GM18511 (cell line): ENCODE measurements at regions not wholly inside any gene's neighbourhood (a gene's known extent, or its start where the extent isn't known, plus 50 kb on each side); places are given as distances from the start of the nearest gene placed in this dataset.

Source experiments
- ATAC-seq: cut with Tn5 transposase; IDR thresholded peaks from one replicate; pipeline ENCODE4 v1.9.1; 2021; ENCODE audit warnings: mild to moderate bottlenecking, moderate library complexity; ENCODE audit not compliant: unreplicated experiment

- ATAC-seq, result no peak
Measured at GRCh38 chr1:4404854-4405590, 249.4 kb upstream of the AJAP1 start.

DNA sequence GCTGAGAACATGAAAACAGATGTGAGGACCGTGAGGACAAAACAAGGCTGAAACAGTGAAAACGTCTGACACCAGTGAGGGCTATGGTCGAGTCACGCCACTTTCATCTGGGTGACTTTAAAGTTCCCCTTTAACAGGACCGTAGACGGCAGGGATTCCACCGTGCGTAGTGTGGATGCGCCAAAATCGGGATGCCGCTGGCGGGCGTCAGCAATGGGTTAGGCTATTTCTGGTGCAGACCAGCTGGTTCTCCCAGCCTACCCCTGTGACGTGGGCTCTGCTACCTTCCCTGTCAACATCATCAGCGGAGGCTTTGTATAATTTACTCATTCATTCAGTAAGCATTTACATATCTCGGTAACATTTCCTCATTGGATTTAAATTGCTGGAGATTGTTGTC, 246.6 kb upstream of the AJAP1 start:
- ATAC-seq, result no peak

DNA sequence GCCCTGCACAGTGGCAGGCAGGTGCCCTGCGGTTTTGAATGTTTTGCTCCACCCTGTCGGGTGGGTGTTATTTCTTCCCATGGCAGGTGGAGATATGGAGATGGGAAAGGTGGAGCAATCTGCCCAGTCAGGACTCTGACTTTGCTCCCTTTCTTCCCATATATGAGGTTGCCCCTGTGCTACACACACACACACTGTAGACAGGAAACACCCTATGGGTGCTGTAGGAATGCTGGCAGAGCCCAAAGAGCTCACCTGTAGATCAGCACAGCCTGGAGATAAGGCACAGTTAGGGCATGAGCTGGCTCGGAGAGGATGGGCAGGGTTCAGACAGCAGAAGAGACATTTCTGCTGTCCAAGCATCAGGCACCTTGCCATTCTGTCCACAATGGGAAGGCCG, 246.0 kb upstream of the AJAP1 start:
- no peak for ATAC-seq

DNA sequence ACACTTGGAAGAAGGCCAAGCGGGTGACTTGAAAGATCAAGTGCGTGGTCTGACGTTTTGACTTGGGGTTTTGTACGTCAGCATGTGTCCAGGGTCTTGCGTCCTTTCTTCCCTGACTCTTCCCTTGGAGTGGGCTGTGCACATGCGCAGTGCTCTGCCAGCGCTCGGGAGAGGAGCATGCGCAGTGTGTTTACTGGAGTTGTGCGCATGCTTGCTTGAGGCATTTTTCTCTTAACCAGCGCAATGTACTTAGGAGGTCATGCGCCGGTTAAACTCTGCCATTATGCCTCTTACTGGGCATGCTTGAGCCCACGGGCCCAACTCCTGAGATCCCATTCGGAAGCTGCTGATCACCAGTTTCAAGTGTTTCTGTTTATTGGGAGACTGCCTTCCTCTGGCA, 242.5 kb upstream of the AJAP1 start:
- no peak for ATAC-seq

DNA sequence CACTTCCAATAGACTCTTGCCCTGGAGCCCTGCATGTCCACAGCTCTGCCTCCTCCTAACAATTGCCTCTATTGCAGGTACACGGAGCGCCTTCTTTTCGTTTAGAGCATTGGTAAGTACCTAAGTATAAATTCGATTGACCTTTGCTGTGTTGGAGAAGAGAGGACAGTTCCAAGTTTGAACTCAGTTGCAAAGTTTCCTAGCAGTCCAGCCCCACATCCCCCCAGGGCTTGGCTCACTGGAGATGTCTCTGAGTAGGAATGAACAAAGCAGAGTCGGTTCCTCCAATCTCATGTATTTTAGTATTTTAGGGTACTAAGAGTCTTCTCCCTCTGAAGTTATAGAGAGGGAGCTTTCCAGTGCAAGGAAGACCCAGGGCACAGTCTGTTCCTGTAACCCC, 238.9 kb upstream of the AJAP1 start:
- ATAC-seq, result no peak

DNA sequence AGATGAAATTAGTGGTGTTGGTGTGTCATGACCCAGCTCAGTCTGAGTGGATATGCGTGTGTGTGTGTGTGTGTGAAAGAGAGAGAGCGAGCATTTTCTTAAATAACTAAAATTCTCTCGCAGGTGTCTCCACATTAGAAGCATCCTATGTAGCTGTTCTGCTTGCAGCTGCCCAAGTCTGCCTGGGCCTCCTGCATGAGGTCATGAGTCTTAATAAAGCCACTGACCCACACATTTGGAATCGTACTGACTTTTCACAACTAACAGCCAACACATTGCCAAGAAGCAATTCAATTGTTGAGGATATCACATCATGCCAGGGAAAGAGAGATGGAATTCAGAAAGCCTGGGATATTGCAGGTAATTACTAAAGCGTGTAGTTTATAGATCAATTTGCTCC, 238.2 kb upstream of the AJAP1 start:
- ATAC-seq, result no peak

DNA sequence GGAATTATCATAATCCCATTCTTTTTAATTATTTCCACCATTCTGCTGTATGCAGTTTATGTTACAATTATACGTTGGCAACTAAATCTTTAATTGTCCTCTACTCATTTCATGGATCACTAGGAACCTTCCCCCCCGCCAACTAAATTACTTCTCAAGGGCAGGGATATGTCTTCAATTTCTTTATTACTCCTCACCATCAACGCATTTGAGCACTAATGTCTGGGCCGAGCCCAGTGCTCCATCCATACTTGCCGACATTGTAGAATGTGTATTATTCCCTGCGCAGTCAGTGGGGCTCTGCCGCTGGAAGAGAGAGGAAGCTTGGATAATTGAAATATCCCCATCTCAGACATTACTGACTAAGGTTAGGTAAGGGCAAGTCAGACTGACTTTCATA, 236.4 kb upstream of the AJAP1 start:
- ATAC-seq, result no peak

DNA sequence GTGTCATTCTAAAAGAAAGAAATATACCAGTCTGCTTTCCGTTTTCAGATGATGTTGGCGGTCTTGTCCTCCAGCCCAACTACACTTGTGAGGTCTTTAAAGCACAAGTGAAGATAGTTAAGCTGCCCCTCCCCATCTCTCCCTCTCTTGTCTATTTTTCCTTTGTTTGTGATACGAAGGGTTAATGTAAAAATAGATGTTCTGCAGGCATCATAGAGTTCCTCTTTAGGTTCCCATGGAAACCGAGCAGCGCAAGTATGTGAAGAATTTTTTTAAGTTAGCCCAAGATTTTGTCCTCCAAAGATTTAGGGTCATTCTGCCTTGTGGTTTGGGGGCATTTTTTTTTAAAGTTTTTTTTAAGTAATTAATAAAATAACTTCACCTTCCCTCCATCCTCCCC, 232.4 kb upstream of the AJAP1 start:
- no peak for ATAC-seq

GRCh38 chr1:4422504-4423289, 231.7 kb upstream of the AJAP1 start:
- no peak for ATAC-seq

DNA sequence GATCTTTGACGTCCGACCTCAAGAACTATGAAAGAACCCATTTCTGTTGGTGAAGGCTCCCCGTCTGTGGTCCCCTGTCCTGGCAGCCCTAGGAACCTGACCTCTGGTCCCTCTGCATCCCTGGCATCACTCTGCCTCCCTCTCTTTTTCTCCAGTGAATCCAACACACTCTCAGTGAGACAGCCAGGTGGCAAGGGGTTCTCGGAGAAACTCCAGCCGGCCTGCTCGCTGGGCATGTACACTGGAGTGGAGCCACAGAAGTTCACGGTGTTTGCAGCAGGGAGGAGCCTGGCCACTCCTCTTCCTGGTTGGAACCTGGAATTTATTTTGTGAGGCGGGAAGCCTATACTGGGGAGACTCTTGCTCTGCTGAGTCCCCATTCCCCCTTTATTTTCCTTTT, 230.2 kb upstream of the AJAP1 start:
- no peak for ATAC-seq

DNA sequence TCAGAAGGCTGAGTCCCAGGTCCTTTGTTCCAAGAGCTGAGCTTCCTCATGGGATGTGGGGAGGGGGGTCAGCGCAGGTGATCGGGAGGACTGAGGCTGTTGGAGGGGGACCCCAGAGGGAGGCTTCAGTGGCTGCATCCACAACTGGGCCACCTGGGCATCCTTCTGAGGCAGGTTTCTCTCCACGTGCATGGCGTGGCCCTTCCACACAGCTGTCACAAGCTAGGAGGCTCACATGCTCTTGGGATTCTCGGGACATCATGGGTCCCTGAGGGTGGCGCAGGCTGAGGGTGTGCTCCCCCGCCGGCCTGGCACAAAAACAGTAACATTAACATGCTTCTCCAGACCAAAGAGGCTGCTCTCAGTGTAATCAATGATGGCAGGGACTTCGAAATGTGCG, 229.6 kb upstream of the AJAP1 start:
- ATAC-seq, result no peak

GRCh38 chr1:4425892-4426291, 228.5 kb upstream of the AJAP1 start:
- ATAC-seq, result no peak

DNA sequence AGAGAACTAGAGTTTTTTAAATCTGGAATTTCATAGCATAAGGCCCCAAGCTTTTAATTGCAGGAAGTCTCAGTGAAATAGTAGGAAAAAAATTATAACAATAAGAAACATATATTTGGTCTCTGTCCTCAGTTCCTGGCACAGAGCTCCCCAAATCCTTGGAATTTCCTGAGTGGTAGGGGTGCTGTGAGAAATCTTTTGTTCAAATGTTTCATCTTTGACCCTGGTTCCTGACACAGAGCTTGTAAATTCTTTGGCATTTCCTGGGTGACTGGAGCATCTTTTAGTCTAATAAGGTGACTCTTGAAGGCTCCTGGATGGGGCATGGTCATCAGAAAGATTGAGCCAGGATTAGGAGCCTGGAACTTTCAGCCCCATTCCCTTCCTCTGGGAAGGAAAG, 225.7 kb upstream of the AJAP1 start:
- ATAC-seq, result no peak

DNA sequence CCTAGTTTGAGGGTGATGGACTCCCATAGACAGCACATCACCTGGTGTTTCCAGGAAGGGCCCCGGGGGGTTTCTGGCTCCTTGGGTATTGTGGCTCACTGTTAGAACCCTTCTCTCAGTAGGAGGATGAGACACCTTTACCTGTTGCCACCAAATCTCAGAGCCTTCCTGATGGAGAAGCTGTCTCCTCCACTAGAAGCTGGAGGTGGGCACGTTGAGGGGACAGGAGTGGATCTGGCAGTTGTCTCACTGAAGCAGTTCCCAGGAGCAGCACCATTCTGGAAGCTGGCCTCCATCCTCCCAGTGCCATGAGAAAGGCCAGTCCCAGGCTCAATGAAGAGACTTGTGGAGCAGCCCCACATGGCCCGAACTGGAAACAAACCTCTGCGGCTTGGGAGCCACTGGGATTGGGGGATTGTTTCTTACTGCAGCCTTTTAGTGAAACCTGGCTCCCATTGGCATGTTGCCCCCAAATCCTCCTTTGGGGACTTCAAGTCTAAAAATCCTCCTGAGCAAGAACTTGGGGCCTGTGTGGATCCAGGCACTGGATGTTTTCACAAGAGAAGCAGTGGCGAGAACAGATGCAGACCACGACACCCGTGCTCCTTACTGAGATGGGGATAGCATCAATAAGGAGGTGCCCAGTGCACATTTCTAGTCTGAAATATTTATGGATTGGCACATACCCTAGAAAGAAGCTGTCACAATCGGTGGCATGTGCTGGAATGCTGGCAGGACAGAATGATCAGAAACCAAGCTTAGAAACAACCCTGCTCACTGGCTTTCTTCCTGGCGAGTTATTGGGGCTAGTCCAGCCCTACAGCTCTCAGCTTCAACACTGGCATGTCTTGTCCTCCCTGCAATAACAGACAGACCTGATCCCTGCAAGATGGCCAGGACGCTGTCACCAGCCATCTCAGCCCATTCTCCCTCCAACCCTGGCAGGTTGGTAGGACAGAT, 223.7 kb upstream of the AJAP1 start:
- ATAC-seq, result no peak

- ATAC-seq, result no peak
Measured at GRCh38 chr1:4431491-4431890, 222.9 kb upstream of the AJAP1 start.

DNA sequence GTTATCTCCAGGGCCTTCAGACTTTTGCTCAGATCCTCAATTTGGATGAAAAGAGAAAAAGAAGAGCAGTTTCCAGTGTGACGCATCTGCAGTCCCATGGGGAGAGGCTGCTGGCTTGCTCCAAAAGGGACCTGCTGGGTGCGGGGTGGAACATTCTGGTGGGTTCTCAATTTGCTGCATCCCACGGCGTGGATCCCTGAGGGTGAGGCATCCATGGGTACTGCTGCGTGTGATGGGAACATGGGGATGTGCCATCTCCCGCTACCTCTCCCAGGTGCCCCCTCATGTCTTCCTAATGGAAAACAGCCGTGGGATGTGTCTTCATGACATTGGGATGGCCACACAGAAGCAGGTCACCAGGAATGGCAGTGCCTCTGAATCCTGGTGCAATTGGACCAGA, 221.3 kb upstream of the AJAP1 start:
- no peak for ATAC-seq

DNA sequence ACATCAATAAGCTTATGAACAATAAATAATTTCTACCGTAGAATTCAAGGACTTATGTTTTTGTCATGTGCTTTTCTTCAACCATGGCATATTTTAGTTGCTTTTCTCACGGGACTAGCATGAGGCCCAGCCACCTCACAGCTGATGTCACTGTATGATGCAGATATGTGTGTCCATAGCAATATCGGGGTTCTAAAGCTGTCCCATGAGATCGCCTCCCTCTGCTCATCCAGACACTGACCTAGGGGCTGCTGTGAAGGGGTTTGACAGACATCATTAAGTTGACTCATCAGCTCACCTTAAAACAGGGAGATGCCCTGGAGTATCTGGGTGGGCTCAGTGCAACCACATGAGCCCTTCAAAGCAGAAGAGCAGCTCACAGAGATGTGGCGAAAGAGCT, 210.3 kb upstream of the AJAP1 start:
- no peak for ATAC-seq

GRCh38 chr1:4447778-4448420, 206.5 kb upstream of the AJAP1 start:
- no peak for ATAC-seq

DNA sequence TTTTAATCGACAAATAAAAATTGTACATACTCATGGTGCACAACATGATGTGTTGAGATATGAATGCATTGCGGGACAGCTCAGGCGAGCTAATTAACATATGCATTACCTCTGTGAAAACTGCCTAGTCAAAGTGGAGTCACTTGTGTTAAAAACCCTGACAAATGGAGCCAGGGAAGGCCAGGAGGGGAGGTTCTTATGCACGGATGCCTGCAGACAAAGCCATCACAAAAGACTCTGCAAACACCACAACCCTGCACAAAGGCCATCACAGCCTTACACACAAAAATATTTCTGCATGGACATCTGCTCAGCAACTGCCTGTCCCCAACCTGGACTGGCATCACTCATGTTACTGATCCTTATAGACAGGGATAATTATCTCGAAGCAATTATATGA, 204.4 kb upstream of the AJAP1 start:
- no peak for ATAC-seq

DNA sequence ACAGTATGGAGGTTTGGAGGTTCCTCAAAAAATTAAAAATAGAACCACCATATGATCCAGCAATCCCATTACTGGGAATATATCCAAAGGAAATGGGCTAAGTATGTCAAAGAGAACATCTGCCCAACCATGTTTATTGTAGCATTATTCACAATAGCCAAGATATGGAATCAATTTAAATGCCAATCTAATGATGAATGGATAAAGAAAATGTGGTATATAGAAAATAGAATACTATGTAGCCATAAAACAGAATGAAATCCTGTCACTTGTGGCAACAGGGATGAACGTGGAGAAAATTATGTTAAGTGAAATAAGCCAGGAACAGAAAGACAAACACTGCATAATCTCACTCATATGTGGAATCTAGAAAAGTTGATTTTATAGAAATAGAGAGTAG, 201.7 kb upstream of the AJAP1 start:
- no peak for ATAC-seq

GRCh38 chr1:4460052-4460451, 194.4 kb upstream of the AJAP1 start:
- no peak for ATAC-seq
